ENCODE measurements at regions not wholly inside any gene's neighbourhood (a gene's known extent, or its start where the extent isn't known, plus 50 kb on each side); places are given as distances from the start of the nearest gene placed in this dataset.
A peak's percentile ranks its signal among the peaks of the same experiment; 100 is the strongest.
"Not testable (repeated sequence)": the region's sequence is repeated elsewhere in the genome, so short reads cannot be mapped to it uniquely, and the experiment has no call there.

GRCh38 chr4:82301390-82301789 is 72.4 kb downstream of the HNRNPD start:
- H3K4me2 ChIP-seq (ENCODE audit: control insufficient read depth, insufficient read depth); CTCF ChIA-PET; H3K36me3 ChIP-seq (ENCODE audit: control insufficient read depth in 2 of 2, insufficient read depth in 2 of 2, low read length in 1 of 2); FAIRE-seq; H4K20me1 ChIP-seq (ENCODE audit: control insufficient read depth, insufficient read depth); ATAC-seq; H3K9ac ChIP-seq (ENCODE audit: control insufficient read depth, insufficient read depth, low read length); H3K79me2 ChIP-seq (ENCODE audit: control insufficient read depth, insufficient read depth, low read length); H3K9me3 ChIP-seq (replicated peaks; ENCODE audit: control insufficient read depth, insufficient read depth, low read length); H3K27me3 ChIP-seq (replicated peaks in 1 of 2; ENCODE audit: control insufficient read depth in 2 of 2, insufficient read depth in 2 of 2, low read length in 1 of 2); BruUV-seq (replicated peaks); POLR2A ChIA-PET; DNase-seq (ENCODE audit: low read depth, low spot score); H3K4me1 ChIP-seq (ENCODE audit: control insufficient read depth, insufficient read depth, low read length); in situ Hi-C loops (cut with MboI); H3K27ac ChIP-seq (ENCODE audit: control insufficient read depth, insufficient read depth); intact Hi-C loops (cut with micrococcal nuclease; ENCODE audit: unreplicated experiment); SMC1A ChIA-PET (ENCODE audit: uncharacterized antibody, unreplicated experiment); H3K4me3 ChIP-seq; RAD21 ChIA-PET (ENCODE audit: unreplicated experiment); H2AFZ ChIP-seq (ENCODE audit: control insufficient read depth, low read depth, low read length): not testable (repeated sequence)

GRCh38 chr4:82293304-82293703 is 80.5 kb downstream of the HNRNPD start:
- H3K9me3 ChIP-seq (replicated peaks; ENCODE audit: control insufficient read depth, insufficient read depth, low read length): no peaks in the 10 kb centered on the region
- FAIRE-seq (peak; percentile 88), DNase-seq (ENCODE audit: low read depth, low spot score) (peak; percentile 41), ATAC-seq (peak; percentile 93)
- ChIA-PET POLR2A (no interaction called here), CTCF (no interaction called here), SMC1A (ENCODE audit: uncharacterized antibody, unreplicated experiment) (no interaction called here), RAD21 (ENCODE audit: unreplicated experiment) (no interaction called here)
- no peak overlapping the region for H3K9ac ChIP-seq (ENCODE audit: control insufficient read depth, insufficient read depth, low read length)
- H3K4me2 ChIP-seq (ENCODE audit: control insufficient read depth, insufficient read depth): no peak overlapping the region
- in situ Hi-C loops (cut with MboI): no loop called here
- H4K20me1 ChIP-seq (ENCODE audit: control insufficient read depth, insufficient read depth): no peaks in the 10 kb centered on the region
- no peaks in the 10 kb centered on the region for H3K36me3 ChIP-seq (ENCODE audit: control insufficient read depth in 2 of 2, insufficient read depth in 2 of 2, low read length in 1 of 2)
- WGBS (ENCODE audit: insufficient coverage, insufficient replicate concordance, low lambda C conversion rate, missing lambda C conversion rate): 6% methylated on average over 2 of the region's 2 CpGs
- no peak overlapping the region for H2AFZ ChIP-seq (ENCODE audit: control insufficient read depth, low read depth, low read length)
- no TSS peak for BruUV-seq (replicated peaks)
- peaks cover 3% of the 10 kb centered on the region for H3K4me1 ChIP-seq (ENCODE audit: control insufficient read depth, insufficient read depth, low read length)
- H3K27ac ChIP-seq (ENCODE audit: control insufficient read depth, insufficient read depth): no peak overlapping the region
- H3K79me2 ChIP-seq (ENCODE audit: control insufficient read depth, insufficient read depth, low read length): no peaks in the 10 kb centered on the region
- intact Hi-C loops (cut with micrococcal nuclease; ENCODE audit: unreplicated experiment): no loop called here
- peaks cover 0 to 2% of the 10 kb centered on the region in 2 experiments; a peak in 1 of 4 replicates for H3K27me3 ChIP-seq (replicated peaks in 1 of 2; ENCODE audit: control insufficient read depth in 2 of 2, insufficient read depth in 2 of 2, low read length in 1 of 2)
- H3K4me3 ChIP-seq: no peak overlapping the region
- TF ChIP-seq PML (IDR thresholded peaks at IDR 0.05; ENCODE audit: low read length) (0 out of 2 replicates have a peak, but pooled peaks have one; percentile 39), RAD21 (IDR thresholded peaks at IDR 0.05; ENCODE audit: insufficient read depth, low read depth, low read length) (no peak), IKZF2 (IDR thresholded peaks at IDR 0.05) (peak in 1 of 2 experiments; percentile 40; a peak in 1 of 4 replicates), IRF3 (IDR thresholded peaks at IDR 0.05) (no peak), FOXM1 (IDR thresholded peaks at IDR 0.05; ENCODE audit: low read depth, low read length) (peak; percentile 57; the same call in 1 of the 2 replicates), RCOR1 (conservative IDR thresholded peaks at IDR 0.05; ENCODE audit: low read depth, low read length) (0 out of 2 replicates have a peak, but pooled peaks have one; percentile 48), BCL11A (IDR thresholded peaks at IDR 0.05; ENCODE audit: low read depth, low read length) (peak; percentile 51; the same call in 1 of the 2 replicates), TARDBP (IDR thresholded peaks at IDR 0.05; ENCODE audit: borderline replicate concordance) (no peak), MYC (IDR thresholded peaks at IDR 0.05; ENCODE audit: insufficient read depth, insufficient read length, insufficient replicate concordance, low read length, severe bottlenecking) (no peak), TBL1XR1 (IDR thresholded peaks at IDR 0.05; ENCODE audit: low read depth, low read length) (peak; percentile 85), CBX5 (IDR thresholded peaks at IDR 0.05; ENCODE audit: low read depth) (peak; percentile 23; the same call in 1 of the 2 replicates), DPF2 (IDR thresholded peaks at IDR 0.05) (peak; percentile 53; the same call in 1 of the 2 replicates), HDAC2 (IDR thresholded peaks at IDR 0.05) (no peak), BRCA1 (IDR thresholded peaks at IDR 0.05; ENCODE audit: low read depth, low read length) (no peak), POLR2AphosphoS2 (IDR thresholded peaks at IDR 0.05; ENCODE audit: low read depth, low read length) (no peak), ZNF24 (IDR thresholded peaks at IDR 0.05) (no peak), SKIL (IDR thresholded peaks at IDR 0.05; ENCODE audit: low read depth, poor library complexity, severe bottlenecking) (no peak), CBFB (IDR thresholded peaks at IDR 0.05; ENCODE audit: low read depth) (peak; percentile 97)

All from GM12878 (cell line).